ENCODE measurements at regions not wholly inside any gene's neighbourhood (a gene's known extent, or its start where the extent isn't known, plus 50 kb on each side); places are given as distances from the start of the nearest gene placed in this dataset.

- no peak for DNase-seq
- H3K4me1 ChIP-seq (ENCODE audit: control extremely low read depth in 1 of 4, control insufficient read depth in 4 of 4, insufficient read depth in 4 of 4, low read length in 3 of 4): peaks cover 6 to 20% (median 13%) of the 10 kb centered on the region in 4 experiments
- ChIA-PET POLR2A (no interaction called here), CTCF (no interaction called here)
- H3K27ac ChIP-seq (ENCODE audit: insufficient read depth in 1 of 2, low read depth in 1 of 2, low read length in 2 of 2, poor library complexity in 1 of 2, severe bottlenecking in 2 of 2): no peak overlapping the region
- H3K4me3 ChIP-seq (ENCODE audit: control insufficient read depth in 1 of 7, extremely low read depth in 1 of 7, insufficient read depth in 4 of 7, low read depth in 2 of 7, low read length in 6 of 7): no peak overlapping the region
- H3K36me3 ChIP-seq (ENCODE audit: control insufficient read depth in 4 of 4, insufficient read depth in 4 of 4, low read length in 3 of 4): no peaks in the 10 kb centered on the region
- no peaks in the 10 kb centered on the region for H3K27me3 ChIP-seq (replicated peaks in 2 of 5; ENCODE audit: control insufficient read depth in 4 of 5, insufficient read depth in 5 of 5, low read length in 4 of 5)
- no peaks in the 10 kb centered on the region for H3K9me3 ChIP-seq (ENCODE audit: control extremely low read depth in 1 of 5, control insufficient read depth in 4 of 5, insufficient read depth in 2 of 5, low read depth in 1 of 5, low read length in 4 of 5)
- WGBS (ENCODE audit: insufficient coverage): no CpG with 5 or more reads among the region's 3 CpGs
These were observed 154.5 kb upstream of the BLID start for GRCh38 chr11:122270535-122270934.

- H3K36me3 ChIP-seq (ENCODE audit: control insufficient read depth in 4 of 4, insufficient read depth in 4 of 4, low read length in 3 of 4): no peaks in the 10 kb centered on the region
- no peak overlapping the region for H3K4me3 ChIP-seq (ENCODE audit: control insufficient read depth in 1 of 7, extremely low read depth in 1 of 7, insufficient read depth in 4 of 7, low read depth in 2 of 7, low read length in 6 of 7)
- H3K27me3 ChIP-seq (replicated peaks in 2 of 5; ENCODE audit: control insufficient read depth in 4 of 5, insufficient read depth in 5 of 5, low read length in 4 of 5): no peaks in the 10 kb centered on the region
- WGBS (ENCODE audit: insufficient coverage): 97% methylated on average over 4 of the region's 4 CpGs
- H3K9me3 ChIP-seq (ENCODE audit: control extremely low read depth in 1 of 5, control insufficient read depth in 4 of 5, insufficient read depth in 2 of 5, low read depth in 1 of 5, low read length in 4 of 5): no peaks in the 10 kb centered on the region
- DNase-seq: no peak
- no peak overlapping the region for H3K27ac ChIP-seq (ENCODE audit: insufficient read depth in 1 of 2, low read depth in 1 of 2, low read length in 2 of 2, poor library complexity in 1 of 2, severe bottlenecking in 2 of 2)
- H3K4me1 ChIP-seq (ENCODE audit: control extremely low read depth in 1 of 4, control insufficient read depth in 4 of 4, insufficient read depth in 4 of 4, low read length in 3 of 4): peaks cover 6 to 21% (median 13%) of the 10 kb centered on the region in 4 experiments
- ChIA-PET POLR2A (no interaction called here), CTCF (no interaction called here)
These were observed 153.8 kb upstream of the BLID start for GRCh38 chr11:122269824-122270223.

GRCh38 chr11:122268601-122269130 lies 152.7 kb upstream of the BLID start:
- Histone ChIP-seq H3K4me1 (ENCODE audit: control extremely low read depth in 1 of 4, control insufficient read depth in 4 of 4, insufficient read depth in 4 of 4, low read length in 3 of 4) (peaks cover 6 to 21% (median 13%) of the 10 kb centered on the region in 4 experiments), H3K27ac (ENCODE audit: insufficient read depth in 1 of 2, low read depth in 1 of 2, low read length in 2 of 2, poor library complexity in 1 of 2, severe bottlenecking in 2 of 2) (no peak overlapping the region), H3K4me3 (ENCODE audit: control insufficient read depth in 1 of 7, extremely low read depth in 1 of 7, insufficient read depth in 4 of 7, low read depth in 2 of 7, low read length in 6 of 7) (no peak overlapping the region), H3K9me3 (ENCODE audit: control extremely low read depth in 1 of 5, control insufficient read depth in 4 of 5, insufficient read depth in 2 of 5, low read depth in 1 of 5, low read length in 4 of 5) (peaks cover 0 to 3% (median under 1%) of the 10 kb centered on the region in 5 experiments), H3K36me3 (ENCODE audit: control insufficient read depth in 4 of 4, insufficient read depth in 4 of 4, low read length in 3 of 4) (no peaks in the 10 kb centered on the region), H3K27me3 (replicated peaks in 2 of 5; ENCODE audit: control insufficient read depth in 4 of 5, insufficient read depth in 5 of 5, low read length in 4 of 5) (no peaks in the 10 kb centered on the region)
- ChIA-PET CTCF (no interaction called here), POLR2A (no interaction called here)
- no peak for DNase-seq
- 92% methylated on average over 4 of the region's 6 CpGs for WGBS (ENCODE audit: insufficient coverage)

GRCh38 chr11:122267602-122268001 lies 151.6 kb upstream of the BLID start:
- H3K9me3 ChIP-seq (ENCODE audit: control extremely low read depth in 1 of 5, control insufficient read depth in 4 of 5, insufficient read depth in 2 of 5, low read depth in 1 of 5, low read length in 4 of 5): peaks cover 0 to 4% (median 2%) of the 10 kb centered on the region in 5 experiments
- peak; percentile 52 to 84 (median 79) for DNase-seq
- CTCF ChIA-PET: interaction anchor here (0.9 kb wide), 1 partner anchor 19 kb away, joined by 3 read pairs; no protein-coding TSS in a partner anchor
- no peak overlapping the region for H3K27ac ChIP-seq (ENCODE audit: insufficient read depth in 1 of 2, low read depth in 1 of 2, low read length in 2 of 2, poor library complexity in 1 of 2, severe bottlenecking in 2 of 2)
- WGBS (ENCODE audit: insufficient coverage): no CpG with 5 or more reads among the region's 2 CpGs
- no peaks in the 10 kb centered on the region for H3K27me3 ChIP-seq (replicated peaks in 2 of 5; ENCODE audit: control insufficient read depth in 4 of 5, insufficient read depth in 5 of 5, low read length in 4 of 5)
- H3K36me3 ChIP-seq (ENCODE audit: control insufficient read depth in 4 of 4, insufficient read depth in 4 of 4, low read length in 3 of 4): no peaks in the 10 kb centered on the region
- H3K4me1 ChIP-seq (ENCODE audit: control extremely low read depth in 1 of 4, control insufficient read depth in 4 of 4, insufficient read depth in 4 of 4, low read length in 3 of 4): peaks cover 6 to 21% (median 13%) of the 10 kb centered on the region in 4 experiments
- no peak overlapping the region for H3K4me3 ChIP-seq (ENCODE audit: control insufficient read depth in 1 of 7, extremely low read depth in 1 of 7, insufficient read depth in 4 of 7, low read depth in 2 of 7, low read length in 6 of 7)
- POLR2A ChIA-PET: no interaction called here

- POLR2A ChIA-PET: no interaction called here
- Histone ChIP-seq H3K4me1 (ENCODE audit: control extremely low read depth in 1 of 4, control insufficient read depth in 4 of 4, insufficient read depth in 4 of 4, low read length in 3 of 4) (peaks cover 6 to 21% (median 13%) of the 10 kb centered on the region in 4 experiments), H3K27me3 (replicated peaks in 2 of 5; ENCODE audit: control insufficient read depth in 4 of 5, insufficient read depth in 5 of 5, low read length in 4 of 5) (no peaks in the 10 kb centered on the region), H3K27ac (ENCODE audit: insufficient read depth in 1 of 2, low read depth in 1 of 2, low read length in 2 of 2, poor library complexity in 1 of 2, severe bottlenecking in 2 of 2) (no peak overlapping the region), H3K9me3 (ENCODE audit: control extremely low read depth in 1 of 5, control insufficient read depth in 4 of 5, insufficient read depth in 2 of 5, low read depth in 1 of 5, low read length in 4 of 5) (peaks cover 0 to 4% (median 2%) of the 10 kb centered on the region in 5 experiments), H3K4me3 (ENCODE audit: control insufficient read depth in 1 of 7, extremely low read depth in 1 of 7, insufficient read depth in 4 of 7, low read depth in 2 of 7, low read length in 6 of 7) (no peak overlapping the region), H3K36me3 (ENCODE audit: control insufficient read depth in 4 of 4, insufficient read depth in 4 of 4, low read length in 3 of 4) (no peaks in the 10 kb centered on the region)
- DNase-seq: peak in 2 of 3 donors; percentile 14 to 23
- CTCF ChIA-PET: no interaction called here
- 43% methylated on average over 1 of the region's 2 CpGs for WGBS (ENCODE audit: insufficient coverage)
These were observed 150.0 kb upstream of the BLID start for GRCh38 chr11:122265981-122266380.

- DNase-seq: no peak
- 93% methylated on average over 4 of the region's 4 CpGs for WGBS (ENCODE audit: insufficient coverage)
These were observed 148.1 kb upstream of the BLID start for GRCh38 chr11:122264121-122264520.

GRCh38 chr11:122261546-122261945 lies 145.5 kb upstream of the BLID start:
- H3K9me3 ChIP-seq (ENCODE audit: control extremely low read depth in 1 of 5, control insufficient read depth in 4 of 5, insufficient read depth in 2 of 5, low read depth in 1 of 5, low read length in 4 of 5): peaks cover 0 to 4% (median 2%) of the 10 kb centered on the region in 5 experiments
- peak in 1 of 3 donors; percentile 12 for DNase-seq
- 100% methylated on average over 1 of the region's 4 CpGs for WGBS (ENCODE audit: insufficient coverage)
- H3K27me3 ChIP-seq (replicated peaks in 2 of 5; ENCODE audit: control insufficient read depth in 4 of 5, insufficient read depth in 5 of 5, low read length in 4 of 5): no peaks in the 10 kb centered on the region
- H3K4me3 ChIP-seq (ENCODE audit: control insufficient read depth in 1 of 7, extremely low read depth in 1 of 7, insufficient read depth in 4 of 7, low read depth in 2 of 7, low read length in 6 of 7): no peak overlapping the region
- ChIA-PET POLR2A (no interaction called here), CTCF (no interaction called here)
- H3K4me1 ChIP-seq (ENCODE audit: control extremely low read depth in 1 of 4, control insufficient read depth in 4 of 4, insufficient read depth in 4 of 4, low read length in 3 of 4): peaks cover 6 to 28% (median 11%) of the 10 kb centered on the region in 4 experiments
- H3K27ac ChIP-seq (ENCODE audit: insufficient read depth in 1 of 2, low read depth in 1 of 2, low read length in 2 of 2, poor library complexity in 1 of 2, severe bottlenecking in 2 of 2): no peak overlapping the region
- no peaks in the 10 kb centered on the region for H3K36me3 ChIP-seq (ENCODE audit: control insufficient read depth in 4 of 4, insufficient read depth in 4 of 4, low read length in 3 of 4)

More at GRCh38 chr11:122264121-122264520, 148.1 kb upstream of the BLID start:
- H3K4me3 ChIP-seq (ENCODE audit: control insufficient read depth in 1 of 7, extremely low read depth in 1 of 7, insufficient read depth in 4 of 7, low read depth in 2 of 7, low read length in 6 of 7): no peak overlapping the region
- no peaks in the 10 kb centered on the region for H3K36me3 ChIP-seq (ENCODE audit: control insufficient read depth in 4 of 4, insufficient read depth in 4 of 4, low read length in 3 of 4)
- ChIA-PET POLR2A (no interaction called here), CTCF (interaction anchor here (1.3 kb wide), 1 partner anchor 19 kb away, joined by 3 read pairs; no protein-coding TSS in a partner anchor)
- peaks cover 0 to 4% (median 2%) of the 10 kb centered on the region in 5 experiments for H3K9me3 ChIP-seq (ENCODE audit: control extremely low read depth in 1 of 5, control insufficient read depth in 4 of 5, insufficient read depth in 2 of 5, low read depth in 1 of 5, low read length in 4 of 5)
- H3K27me3 ChIP-seq (replicated peaks in 2 of 5; ENCODE audit: control insufficient read depth in 4 of 5, insufficient read depth in 5 of 5, low read length in 4 of 5): no peaks in the 10 kb centered on the region
- H3K4me1 ChIP-seq (ENCODE audit: control extremely low read depth in 1 of 4, control insufficient read depth in 4 of 4, insufficient read depth in 4 of 4, low read length in 3 of 4): peaks cover 6 to 25% (median 13%) of the 10 kb centered on the region in 4 experiments
- H3K27ac ChIP-seq (ENCODE audit: insufficient read depth in 1 of 2, low read depth in 1 of 2, low read length in 2 of 2, poor library complexity in 1 of 2, severe bottlenecking in 2 of 2): no peak overlapping the region

All from common myeloid progenitor, CD34-positive (primary cell).